IMR-90 (cell line): ENCODE measurements at regions not wholly inside any gene's neighbourhood (a gene's known extent, or its start where the extent isn't known, plus 50 kb on each side); places are given as distances from the start of the nearest gene placed in this dataset.

Experiments used
- ATAC-seq: fragments of 200-7000 bp; cut with Tn5 transposase; 2 replicates; pipeline ENCODE4 v1.9.1; 2020; ENCODE audit warnings: low read depth, mild to moderate bottlenecking, moderate library complexity
- BruUV-seq: library from RNA; stranded (reverse); fragments of 400-500 nt; replicated peaks from 2 replicates; lab custom pipeline; 2021; lab: Mats Ljungman, UMichigan
- CTCF ChIA-PET: fragments of 300-600 bp; formaldehyde crosslinking; extraction: SDS; loops from one replicate; lab custom pipeline; 2021; ENCODE audit warnings: antibody characterized with exemption; lab: Yijun Ruan, JAX
- POLR2A ChIA-PET: fragments of 300-600 bp; sonication (Branson Sonifier 250); formaldehyde crosslinking; loops from one replicate; lab custom pipeline; 2022; ENCODE audit warnings: antibody characterized with exemption; ENCODE audit not compliant: unreplicated experiment; lab: Charles Lee
- DNase-seq: peaks from one replicate; pipeline ENCODE4 v3.0.0; 2013
- H2AFZ ChIP-seq: replicated peaks from 2 replicates; pipeline ENCODE3; 2013; ENCODE audit warnings: low read length, mild to moderate bottlenecking; ENCODE audit not compliant: poor library complexity
- H2AK5ac ChIP-seq: 2 replicates; pipeline ENCODE4 v1.6.1; 2013; ENCODE audit warnings: low read depth, low read length, inconsistent platforms
- H2AK9ac ChIP-seq: replicated peaks from 2 replicates; pipeline ENCODE3; 2013; ENCODE audit warnings: mild to moderate bottlenecking, low read depth, low read length, moderate library complexity; ENCODE audit not compliant: poor library complexity
- H2BK120ac ChIP-seq: 2 replicates; pipeline ENCODE4 v1.6.1; 2013; ENCODE audit warnings: low read depth, low read length, inconsistent platforms
- H2BK15ac ChIP-seq: 3 replicates; pipeline ENCODE4 v1.6.1; 2013; ENCODE audit warnings: low read depth, low read length, inconsistent platforms
- H2BK20ac ChIP-seq: 2 replicates; pipeline ENCODE4 v1.6.1; 2013; ENCODE audit warnings: low read depth, mild to moderate bottlenecking, inconsistent platforms, low read length, moderate library complexity
- H2BK5ac ChIP-seq: 2 replicates; pipeline ENCODE4 v1.6.1; 2013; ENCODE audit warnings: mild to moderate bottlenecking, low read depth, low read length, inconsistent platforms; ENCODE audit not compliant: poor library complexity, severe bottlenecking
- H3K14ac ChIP-seq: replicated peaks from 2 replicates; pipeline ENCODE4 v1.6.1; 2013; ENCODE audit warnings: low read depth, low read length, inconsistent platforms
- H3K18ac ChIP-seq: 2 replicates; pipeline ENCODE4 v1.6.1; 2013; ENCODE audit warnings: low read depth, low read length, control low read depth
- H3K23ac ChIP-seq: 2 replicates; pipeline ENCODE4 v1.6.1; 2013; ENCODE audit warnings: low read depth, low read length, inconsistent platforms
- H3K27ac ChIP-seq: 2 replicates; pipeline ENCODE4 v1.5.1; 2013; ENCODE audit warnings: mild to moderate bottlenecking, control low read depth, low read length; ENCODE audit not compliant: insufficient read depth
- H3K27me3 ChIP-seq: 2 replicates; pipeline ENCODE4 v1.6.1; 2013; ENCODE audit warnings: low read length; ENCODE audit not compliant: control insufficient read depth, insufficient read depth
- H3K36me3 ChIP-seq: 2 replicates; pipeline ENCODE4 v1.6.1; 2013; ENCODE audit warnings: low read length, mixed read lengths; ENCODE audit not compliant: control insufficient read depth, insufficient read depth
- H3K4ac ChIP-seq: 2 replicates; pipeline ENCODE4 v1.6.1; 2013; ENCODE audit warnings: low read depth, low read length, inconsistent platforms
- H3K4me1 ChIP-seq: 2 replicates; pipeline ENCODE4 v1.6.1; 2013; ENCODE audit warnings: low read length, mixed read lengths; ENCODE audit not compliant: control insufficient read depth, insufficient read depth
- H3K4me2 ChIP-seq: 2 replicates; pipeline ENCODE4 v1.6.1; 2013; ENCODE audit warnings: low read depth, mild to moderate bottlenecking, control low read depth, low read length, moderate library complexity
- H3K4me3 ChIP-seq: 2 replicates; pipeline ENCODE4 v1.5.1; 2013; ENCODE audit warnings: low read depth, mild to moderate bottlenecking, control low read depth, low read length, moderate library complexity; ENCODE audit not compliant: insufficient read depth
- H3K56ac ChIP-seq: 2 replicates; pipeline ENCODE4 v1.6.1; 2013; ENCODE audit warnings: low read length, inconsistent platforms; ENCODE audit not compliant: insufficient read depth; ENCODE audit errors: extremely low read depth
- H3K79me1 ChIP-seq, 2 experiments: 2 replicates each; pipeline ENCODE4 v1.6.1; 2013; ENCODE audit warnings: low read length in 2 of 2, inconsistent platforms in 1 of 2, low read depth in 1 of 2
- H3K9ac ChIP-seq: 2 replicates; pipeline ENCODE4 v1.6.1; 2013; ENCODE audit warnings: low read depth, low read length, control low read depth
- H3K9me1 ChIP-seq: 2 replicates; pipeline ENCODE4 v1.6.1; 2013; ENCODE audit warnings: low read length, inconsistent platforms; ENCODE audit not compliant: insufficient read depth
- H3K9me3 ChIP-seq: 2 replicates; pipeline ENCODE4 v1.6.1; 2013; ENCODE audit warnings: low read length; ENCODE audit not compliant: control insufficient read depth, insufficient read depth
- H4K20me1 ChIP-seq: 2 replicates; pipeline ENCODE4 v1.6.1; 2013; ENCODE audit warnings: low read length, inconsistent platforms; ENCODE audit not compliant: insufficient read depth
- H4K5ac ChIP-seq: 2 replicates; pipeline ENCODE4 v1.6.1; 2013; ENCODE audit warnings: mild to moderate bottlenecking, low read depth, low read length, control low read depth
- H4K8ac ChIP-seq, 2 experiments: 2 replicates each; pipeline ENCODE4 v1.6.1; 2013; ENCODE audit warnings: low read depth in 2 of 2, low read length in 2 of 2, control low read depth in 1 of 2, inconsistent platforms in 1 of 2
- H4K91ac ChIP-seq: 2 replicates; pipeline ENCODE4 v1.6.1; 2013; ENCODE audit warnings: low read depth, low read length, inconsistent platforms; ENCODE audit not compliant: insufficient read depth
- BHLHE40 ChIP-seq: fragments of 150-350 bp; IDR thresholded peaks from 2 replicates; pipeline ENCODE4 v1.6.1; 2016; ENCODE audit warnings: mild to moderate bottlenecking, low read depth, low read length
- CHD1 ChIP-seq: IDR thresholded peaks from 2 replicates; pipeline ENCODE4 v1.6.1; 2012; ENCODE audit warnings: low read depth, low read length, improper control_type of control experiment
- FOS ChIP-seq: fragments of 150-350 bp; IDR thresholded peaks from 2 replicates; pipeline ENCODE4 v1.6.1; 2016; ENCODE audit warnings: low read depth, low read length
- MAFK ChIP-seq: IDR thresholded peaks from 2 replicates; pipeline ENCODE4 v1.6.1; 2012; ENCODE audit warnings: low read depth, low read length, improper control_type of control experiment
- MAZ ChIP-seq: IDR thresholded peaks from 2 replicates; pipeline ENCODE4 v1.6.1; 2012; ENCODE audit warnings: low read depth, mild to moderate bottlenecking, low read length, improper control_type of control experiment, moderate library complexity, borderline replicate concordance
- MXI1 ChIP-seq: IDR thresholded peaks from 2 replicates; pipeline ENCODE4 v1.6.1; 2012; ENCODE audit warnings: low read depth, mild to moderate bottlenecking, low read length, moderate library complexity, borderline replicate concordance
- NFE2L2 ChIP-seq: fragments of 150-350 bp; IDR thresholded peaks from 2 replicates; pipeline ENCODE4 v1.6.1; 2016; ENCODE audit warnings: low read depth, mild to moderate bottlenecking, low read length
- POLR2A ChIP-seq: IDR thresholded peaks from 2 replicates; pipeline ENCODE4 v1.6.1; 2012; ENCODE audit warnings: mild to moderate bottlenecking, low read depth, low read length
- RAD21 ChIP-seq: IDR thresholded peaks from 2 replicates; pipeline ENCODE4 v1.6.1; 2012; ENCODE audit warnings: low read length, improper control_type of control experiment
- RCOR1 ChIP-seq: IDR thresholded peaks from 2 replicates; pipeline ENCODE4 v1.6.1; 2012; ENCODE audit warnings: mild to moderate bottlenecking, low read length, improper control_type of control experiment; ENCODE audit not compliant: insufficient replicate concordance
- RFX5 ChIP-seq: IDR thresholded peaks from 2 replicates; pipeline ENCODE4 v1.8.0; 2012; ENCODE audit warnings: low read depth, mild to moderate bottlenecking, low read length, moderate library complexity
- SMC3 ChIP-seq: fragments of 150-350 bp; IDR thresholded peaks from 2 replicates; pipeline ENCODE4 v1.6.1; 2016; ENCODE audit warnings: low read depth, mild to moderate bottlenecking, antibody characterized with exemption, low read length, moderate library complexity
- WGBS, 2 experiments: methylation state at CpG; one replicate each; pipeline versions ENCODE4 v1.1.5 to v1.1.7; 2013; ENCODE audit warnings: missing lambda C conversion rate in 2 of 2; ENCODE audit not compliant: insufficient read length in 1 of 2; ENCODE audit errors: extremely low coverage in 2 of 2; 5-methylcytosine and 5-hydroxymethylcytosine counted together
- dilution Hi-C: fragments of 300-500 bp; cut with HindIII; formaldehyde crosslinking; loops from one replicate; pipeline ENCODE4 v1.14.3; 2018; ENCODE audit warnings: low sequenced_read_pairs; ENCODE audit not compliant: unreplicated experiment
- in situ Hi-C: fragments of 300-500 bp; cut with MboI; formaldehyde crosslinking; loops from 3 replicates; pipeline ENCODE4 v1.14.3; 2019; ENCODE audit warnings: low sequenced_read_pairs, inconsistent platforms, mixed read lengths
- intact Hi-C: fragments of 100-400 bp; cut with micrococcal nuclease; formaldehyde crosslinking; loops from 2 replicates; pipeline ENCODE4 v1.10.0; 2022
- TF ChIP-seq, protein P1 (sequence below): fragments of 150-350 bp; IDR thresholded peaks from 2 replicates; pipeline ENCODE4 v1.6.1; 2016; ENCODE audit warnings: low read depth, mild to moderate bottlenecking, low read length, moderate library complexity, borderline replicate concordance
- TF ChIP-seq, protein P2 (sequence below): conservative IDR thresholded peaks from 2 replicates; pipeline ENCODE4 v1.5.1; 2012; ENCODE audit warnings: mild to moderate bottlenecking, low read depth, low read length, improper control_type of control experiment
- TF ChIP-seq, protein P3 (sequence below): fragments of 150-350 bp; IDR thresholded peaks from 2 replicates; pipeline ENCODE4 v1.6.1; 2017; ENCODE audit warnings: mild to moderate bottlenecking, antibody characterized with exemption, low read length, low read depth

DNA sequence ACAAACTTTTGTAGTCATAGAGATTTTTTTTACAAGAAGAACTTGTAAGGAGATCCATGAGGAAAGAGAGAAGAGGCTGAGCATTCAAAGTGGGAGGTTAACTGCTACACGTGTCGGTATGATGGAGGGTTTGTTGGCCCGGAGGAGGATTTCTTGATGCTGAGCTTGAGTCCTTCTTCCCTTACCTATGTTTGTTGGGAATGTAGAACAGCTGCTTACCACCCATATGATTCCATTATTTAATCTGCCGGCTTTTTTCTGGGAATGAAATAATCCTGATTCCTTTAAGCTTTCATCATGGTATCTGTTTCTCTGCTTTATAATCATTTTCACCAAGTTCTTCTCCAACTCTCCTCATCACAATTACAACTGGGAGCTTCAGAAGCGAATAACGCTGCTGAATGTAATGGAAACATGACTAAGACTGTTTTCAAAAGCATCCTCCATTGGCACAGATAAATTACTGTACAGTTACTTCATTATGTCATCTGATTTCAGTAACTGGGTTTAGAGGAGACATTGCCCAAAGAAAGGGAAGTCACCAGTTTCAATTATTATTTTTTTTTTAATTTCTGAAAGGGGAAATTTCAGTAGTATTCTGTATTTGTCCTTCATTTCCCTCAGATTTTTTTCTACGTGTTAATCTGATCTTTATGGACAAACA, 420.6 kb downstream of the SPRY1 start:
- TF ChIP-seq NFE2L2 (no peak), RFX5 (no peak), SMC3 (no peak), RAD21 (no peak), MAFK (no peak), MXI1 (no peak), POLR2A (no peak), CHD1 (no peak), MAZ (no peak), BHLHE40 (no peak), RCOR1 (no peak), FOS (no peak)
- TF ChIP-seq, protein P1, sequence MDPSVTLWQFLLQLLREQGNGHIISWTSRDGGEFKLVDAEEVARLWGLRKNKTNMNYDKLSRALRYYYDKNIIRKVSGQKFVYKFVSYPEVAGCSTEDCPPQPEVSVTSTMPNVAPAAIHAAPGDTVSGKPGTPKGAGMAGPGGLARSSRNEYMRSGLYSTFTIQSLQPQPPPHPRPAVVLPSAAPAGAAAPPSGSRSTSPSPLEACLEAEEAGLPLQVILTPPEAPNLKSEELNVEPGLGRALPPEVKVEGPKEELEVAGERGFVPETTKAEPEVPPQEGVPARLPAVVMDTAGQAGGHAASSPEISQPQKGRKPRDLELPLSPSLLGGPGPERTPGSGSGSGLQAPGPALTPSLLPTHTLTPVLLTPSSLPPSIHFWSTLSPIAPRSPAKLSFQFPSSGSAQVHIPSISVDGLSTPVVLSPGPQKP = no peak
- TF ChIP-seq, protein P2, sequence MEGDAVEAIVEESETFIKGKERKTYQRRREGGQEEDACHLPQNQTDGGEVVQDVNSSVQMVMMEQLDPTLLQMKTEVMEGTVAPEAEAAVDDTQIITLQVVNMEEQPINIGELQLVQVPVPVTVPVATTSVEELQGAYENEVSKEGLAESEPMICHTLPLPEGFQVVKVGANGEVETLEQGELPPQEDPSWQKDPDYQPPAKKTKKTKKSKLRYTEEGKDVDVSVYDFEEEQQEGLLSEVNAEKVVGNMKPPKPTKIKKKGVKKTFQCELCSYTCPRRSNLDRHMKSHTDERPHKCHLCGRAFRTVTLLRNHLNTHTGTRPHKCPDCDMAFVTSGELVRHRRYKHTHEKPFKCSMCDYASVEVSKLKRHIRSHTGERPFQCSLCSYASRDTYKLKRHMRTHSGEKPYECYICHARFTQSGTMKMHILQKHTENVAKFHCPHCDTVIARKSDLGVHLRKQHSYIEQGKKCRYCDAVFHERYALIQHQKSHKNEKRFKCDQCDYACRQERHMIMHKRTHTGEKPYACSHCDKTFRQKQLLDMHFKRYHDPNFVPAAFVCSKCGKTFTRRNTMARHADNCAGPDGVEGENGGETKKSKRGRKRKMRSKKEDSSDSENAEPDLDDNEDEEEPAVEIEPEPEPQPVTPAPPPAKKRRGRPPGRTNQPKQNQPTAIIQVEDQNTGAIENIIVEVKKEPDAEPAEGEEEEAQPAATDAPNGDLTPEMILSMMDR = no peak
- TF ChIP-seq, protein P3, sequence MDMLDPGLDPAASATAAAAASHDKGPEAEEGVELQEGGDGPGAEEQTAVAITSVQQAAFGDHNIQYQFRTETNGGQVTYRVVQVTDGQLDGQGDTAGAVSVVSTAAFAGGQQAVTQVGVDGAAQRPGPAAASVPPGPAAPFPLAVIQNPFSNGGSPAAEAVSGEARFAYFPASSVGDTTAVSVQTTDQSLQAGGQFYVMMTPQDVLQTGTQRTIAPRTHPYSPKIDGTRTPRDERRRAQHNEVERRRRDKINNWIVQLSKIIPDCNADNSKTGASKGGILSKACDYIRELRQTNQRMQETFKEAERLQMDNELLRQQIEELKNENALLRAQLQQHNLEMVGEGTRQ = no peak
- CTCF ChIA-PET = interaction anchor here (0.6 to 1.0 kb wide), 3 partner anchors 9 to 11 kb away, joined by 3 to 4 read pairs (median 3); no protein-coding TSS in a partner anchor

More for the DNA sequence above, 420.6 kb downstream of the SPRY1 start:
- Histone ChIP-seq H3K56ac (no peak overlapping the region), H3K9ac (no peak overlapping the region), H3K4me1 (no peaks in the 10 kb centered on the region), H3K36me3 (no peaks in the 10 kb centered on the region), H2BK120ac (no peak overlapping the region), H3K9me1 (no peaks in the 10 kb centered on the region), H4K8ac (no peak overlapping the region), H2AK5ac (no peak overlapping the region), H4K20me1 (no peaks in the 10 kb centered on the region), H3K4me2 (no peak overlapping the region), H4K91ac (no peak overlapping the region), H2AFZ (no peak overlapping the region), H2BK5ac (no peak overlapping the region), H3K79me1 (no peaks in the 10 kb centered on the region), H4K5ac (no peak overlapping the region), H3K14ac (no peak overlapping the region; the same call in 1 of the 2 replicates), H3K4ac (no peak overlapping the region), H3K9me3 (no peaks in the 10 kb centered on the region), H2BK20ac (no peak overlapping the region), H2AK9ac (no peak overlapping the region), H3K23ac (no peak overlapping the region), H3K27ac (no peak overlapping the region), H3K27me3 (no peaks in the 10 kb centered on the region), H3K4me3 (no peak overlapping the region), H2BK15ac (no peak overlapping the region), H3K18ac (no peak overlapping the region)
- intact Hi-C loops = loop anchor here (1.0 kb wide), 1 partner anchor 30 kb away; no protein-coding TSS in a partner anchor
- in situ Hi-C loops = no loop called here
- DNase-seq = no peak
- no peak for ATAC-seq
- POLR2A ChIA-PET = no interaction called here
- BruUV-seq = no TSS peak
- dilution Hi-C loops = no loop called here
- WGBS, 2 experiments = no CpG with 5 or more reads among the region's 7 CpGs
